OCI-LY1 (cell line): ENCODE measurements at regions not wholly inside any gene's neighbourhood (a gene's known extent, or its start where the extent isn't known, plus 50 kb on each side); places are given as distances from the start of the nearest gene placed in this dataset.

Experiments used
- H2AFZ ChIP-seq: fragments of 200-600 bp; sonication (generic), shearing (Covaris generic); 2 replicates; pipeline ENCODE4 v1.6.0; 2014; ENCODE audit warnings: antibody characterized with exemption, mild to moderate bottlenecking, low read length
- H3F3A ChIP-seq: fragments of 200-600 bp; sonication (generic), shearing (Covaris generic); 2 replicates; pipeline ENCODE4 v1.6.0; 2014; ENCODE audit warnings: mild to moderate bottlenecking, antibody characterized with exemption, low read length, moderate library complexity; ENCODE audit not compliant: insufficient read depth
- H3K27ac ChIP-seq: fragments of 200-600 bp; sonication (generic); 2 replicates; pipeline ENCODE4 v1.5.1; 2014; ENCODE audit warnings: low read length, mixed run types, mild to moderate bottlenecking, low read depth; ENCODE audit not compliant: poor library complexity, severe bottlenecking
- H3K27me3 ChIP-seq: fragments of 200-600 bp; sonication (generic); 2 replicates; pipeline ENCODE4 v1.6.0; 2014; ENCODE audit warnings: antibody characterized with exemption, mild to moderate bottlenecking, low read length, moderate library complexity; ENCODE audit not compliant: insufficient read depth
- H3K36me3 ChIP-seq: fragments of 200-600 bp; sonication (generic); 2 replicates; pipeline ENCODE4 v1.6.1; 2014; ENCODE audit warnings: mild to moderate bottlenecking, antibody characterized with exemption, low read length, moderate library complexity, mixed read lengths; ENCODE audit not compliant: insufficient read depth
- H3K4me1 ChIP-seq: fragments of 200-600 bp; sonication (generic); 2 replicates; pipeline ENCODE4 v1.5.1; 2014; ENCODE audit warnings: mild to moderate bottlenecking, low read length, moderate library complexity; ENCODE audit not compliant: insufficient read depth, severe bottlenecking
- H3K4me2 ChIP-seq: fragments of 200-600 bp; sonication (generic), shearing (Covaris generic); 2 replicates; pipeline ENCODE4 v1.6.1; 2014; ENCODE audit warnings: low read length
- H3K4me3 ChIP-seq: fragments of 200-600 bp; sonication (generic); 2 replicates; pipeline ENCODE4 v1.5.1; 2014; ENCODE audit warnings: low read length, low read depth, mild to moderate bottlenecking, mixed read lengths; ENCODE audit not compliant: poor library complexity, severe bottlenecking
- H3K79me2 ChIP-seq: fragments of 200-600 bp; shearing (Covaris generic); 2 replicates; pipeline ENCODE4 v1.6.1; 2016; ENCODE audit warnings: mixed run types, low read length, mixed read lengths; ENCODE audit not compliant: insufficient read depth
- H3K9ac ChIP-seq: fragments of 200-600 bp; sonication (generic), shearing (Covaris generic); 2 replicates; pipeline ENCODE4 v1.6.1; 2014; ENCODE audit warnings: mild to moderate bottlenecking, low read length, mixed read lengths
- H3K9me2 ChIP-seq: fragments of 200-600 bp; sonication (generic), shearing (Covaris generic); 2 replicates; pipeline ENCODE4 v1.6.1; 2014; ENCODE audit warnings: low read depth, mild to moderate bottlenecking, low read length, mixed read lengths
- H3K9me3 ChIP-seq: fragments of 200-600 bp; shearing (Covaris generic); 2 replicates; pipeline ENCODE4 v1.6.1; 2014; ENCODE audit warnings: low read length, mixed read lengths
- H4K20me1 ChIP-seq: fragments of 200-600 bp; sonication (generic), shearing (Covaris generic); 2 replicates; pipeline ENCODE4 v1.6.0; 2016; ENCODE audit warnings: mild to moderate bottlenecking, low read length; ENCODE audit not compliant: insufficient read depth
- EZH2 ChIP-seq: fragments of 200-600 bp; sonication (generic), shearing (Covaris generic); IDR thresholded peaks from 2 replicates; pipeline ENCODE4 v1.8.0; 2017; ENCODE audit warnings: borderline replicate concordance, mixed run types, mild to moderate bottlenecking, antibody characterized with exemption, low read length, moderate library complexity, mixed read lengths
- TF ChIP-seq, protein P1 (sequence below): fragments of 200-600 bp; sonication (generic), shearing (Covaris generic); IDR thresholded peaks from 2 replicates; pipeline ENCODE4 v1.5.1; 2017; ENCODE audit warnings: mild to moderate bottlenecking, antibody characterized with exemption, low read length, moderate library complexity, mixed read lengths

DNA sequence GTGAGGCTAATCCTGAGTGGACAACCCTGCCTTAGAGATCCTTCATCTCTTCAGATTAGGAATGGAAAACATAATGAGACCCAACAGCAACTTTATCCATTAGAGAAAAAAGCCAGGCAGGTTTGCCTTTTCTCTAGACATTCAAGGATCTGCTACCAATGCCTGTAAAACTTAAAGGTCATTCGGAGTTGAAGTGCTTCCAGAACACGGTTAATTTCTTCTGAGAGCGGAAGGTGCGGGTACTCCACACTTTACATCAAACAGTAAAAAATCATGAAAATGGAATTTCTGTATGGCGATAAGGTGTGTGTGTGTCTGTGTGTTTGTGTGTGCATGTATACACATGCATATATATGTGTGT is 65.2 kb upstream of the PRKACB start:
- Histone ChIP-seq H3F3A (0 out of 2 replicates have a peak, but pooled peaks cover 6% of the 10 kb centered on the region), H3K9me2 (no peaks in the 10 kb centered on the region), H3K4me2 (peak overlapping the region; percentile 89), H2AFZ (no peak overlapping the region), H4K20me1 (no peaks in the 10 kb centered on the region), H3K4me1 (peaks cover 19% of the 10 kb centered on the region), H3K27ac (no peak overlapping the region), H3K9me3 (no peaks in the 10 kb centered on the region), H3K79me2 (no peaks in the 10 kb centered on the region), H3K9ac (peak overlapping the region; percentile 74), H3K27me3 (no peaks in the 10 kb centered on the region), H3K4me3 (peak overlapping the region; percentile 83), H3K36me3 (no peaks in the 10 kb centered on the region)
- TF ChIP-seq, protein P1, sequence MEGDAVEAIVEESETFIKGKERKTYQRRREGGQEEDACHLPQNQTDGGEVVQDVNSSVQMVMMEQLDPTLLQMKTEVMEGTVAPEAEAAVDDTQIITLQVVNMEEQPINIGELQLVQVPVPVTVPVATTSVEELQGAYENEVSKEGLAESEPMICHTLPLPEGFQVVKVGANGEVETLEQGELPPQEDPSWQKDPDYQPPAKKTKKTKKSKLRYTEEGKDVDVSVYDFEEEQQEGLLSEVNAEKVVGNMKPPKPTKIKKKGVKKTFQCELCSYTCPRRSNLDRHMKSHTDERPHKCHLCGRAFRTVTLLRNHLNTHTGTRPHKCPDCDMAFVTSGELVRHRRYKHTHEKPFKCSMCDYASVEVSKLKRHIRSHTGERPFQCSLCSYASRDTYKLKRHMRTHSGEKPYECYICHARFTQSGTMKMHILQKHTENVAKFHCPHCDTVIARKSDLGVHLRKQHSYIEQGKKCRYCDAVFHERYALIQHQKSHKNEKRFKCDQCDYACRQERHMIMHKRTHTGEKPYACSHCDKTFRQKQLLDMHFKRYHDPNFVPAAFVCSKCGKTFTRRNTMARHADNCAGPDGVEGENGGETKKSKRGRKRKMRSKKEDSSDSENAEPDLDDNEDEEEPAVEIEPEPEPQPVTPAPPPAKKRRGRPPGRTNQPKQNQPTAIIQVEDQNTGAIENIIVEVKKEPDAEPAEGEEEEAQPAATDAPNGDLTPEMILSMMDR = no peak
- TF ChIP-seq EZH2 = no peak

DNA sequence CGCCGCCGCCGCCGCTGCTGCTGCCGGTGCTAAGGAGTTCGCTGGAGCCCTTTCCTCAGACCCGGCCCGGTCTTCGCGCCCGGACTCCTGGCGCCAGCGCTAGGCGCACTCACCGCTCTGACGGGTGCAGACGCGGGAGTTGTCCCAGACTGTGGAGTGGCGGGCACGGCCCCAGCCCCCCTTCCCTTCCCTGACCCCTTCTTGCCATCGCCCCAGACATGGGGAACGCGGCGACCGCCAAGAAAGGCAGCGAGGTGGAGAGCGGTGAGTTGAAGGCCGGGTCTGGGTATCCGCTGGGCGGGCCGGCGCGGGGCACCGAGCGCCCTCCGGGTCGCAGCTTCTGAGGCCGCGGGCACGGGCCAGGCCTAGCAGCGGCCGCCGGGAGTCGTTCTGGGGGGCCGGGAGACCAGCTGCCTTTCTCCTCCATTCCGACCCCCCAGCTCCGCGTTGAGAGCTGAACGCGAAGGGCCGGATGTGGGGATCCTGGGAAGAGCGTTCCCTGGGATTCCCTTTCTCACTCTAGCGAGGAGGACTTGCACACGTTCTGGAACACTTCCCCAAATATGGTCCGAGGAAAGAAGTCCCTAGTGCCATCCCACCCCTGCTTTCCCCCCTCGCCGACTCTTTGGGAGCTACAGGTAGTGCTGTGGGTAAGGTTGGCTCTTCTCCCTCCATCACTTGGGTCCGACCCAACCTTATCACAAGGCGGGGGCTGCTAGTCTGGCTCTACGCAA is 65.8 kb upstream of the PRKACB start:
- Histone ChIP-seq H3K9me2 (no peaks in the 10 kb centered on the region), H3K4me1 (peaks cover 19% of the 10 kb centered on the region), H3K36me3 (no peaks in the 10 kb centered on the region), H3F3A (0 out of 2 replicates have a peak, but pooled peaks cover 6% of the 10 kb centered on the region), H3K4me2 (peak overlapping the region; percentile 89), H2AFZ (no peak overlapping the region), H3K27ac (no peak overlapping the region), H4K20me1 (no peaks in the 10 kb centered on the region), H3K9me3 (no peaks in the 10 kb centered on the region), H3K9ac (peak overlapping the region; percentile 74), H3K27me3 (no peaks in the 10 kb centered on the region), H3K4me3 (peak overlapping the region; percentile 83), H3K79me2 (no peaks in the 10 kb centered on the region)
- TF ChIP-seq, protein P1 = no peak
- TF ChIP-seq EZH2 = no peak

DNA sequence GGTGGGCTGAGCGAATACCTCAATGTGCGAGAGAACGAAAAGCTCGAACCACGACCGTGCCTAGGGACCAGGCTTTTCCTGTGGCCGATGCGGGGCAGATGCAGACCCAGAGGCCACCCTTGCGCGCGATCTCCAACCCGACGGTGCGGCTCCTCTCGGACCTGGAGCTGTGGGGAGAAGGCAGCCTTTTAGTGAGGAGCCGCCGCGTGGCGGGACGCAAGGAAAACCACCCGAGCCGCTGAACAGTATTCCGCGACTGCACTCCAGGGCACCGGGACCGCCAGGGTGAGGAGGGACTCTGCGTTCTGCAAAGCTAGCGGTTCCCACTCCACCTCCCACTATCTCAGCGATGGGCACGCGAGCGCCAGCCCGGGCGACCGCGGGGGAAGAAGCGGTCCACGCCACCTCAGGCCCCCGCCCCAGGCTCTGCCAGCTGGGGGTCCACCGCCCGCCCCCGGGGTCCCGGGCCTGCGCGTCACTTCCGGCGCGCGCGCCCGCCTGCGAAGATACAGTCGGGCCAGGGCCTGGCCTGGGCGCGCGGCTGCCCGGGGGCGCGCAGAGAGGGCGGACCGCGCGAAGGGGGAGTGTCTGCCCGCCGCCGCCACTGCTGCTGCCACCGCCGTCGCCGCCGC is 66.5 kb upstream of the PRKACB start:
- Histone ChIP-seq H3K9ac (peak overlapping the region; percentile 86), H3K4me3 (peak overlapping the region; percentile 83), H3K79me2 (no peaks in the 10 kb centered on the region), H3K36me3 (no peaks in the 10 kb centered on the region), H3K9me3 (no peaks in the 10 kb centered on the region), H3K4me1 (peaks cover 19% of the 10 kb centered on the region), H3K27me3 (no peaks in the 10 kb centered on the region), H2AFZ (peak overlapping the region; percentile 54), H3F3A (0 out of 2 replicates have a peak, but pooled peaks cover 6% of the 10 kb centered on the region), H4K20me1 (no peaks in the 10 kb centered on the region), H3K9me2 (no peaks in the 10 kb centered on the region), H3K27ac (no peak overlapping the region), H3K4me2 (peak overlapping the region; percentile 89)
- TF ChIP-seq, protein P1 = no peak
- TF ChIP-seq EZH2 = no peak
